ENCODE measurements at regions not wholly inside any gene's neighbourhood (a gene's known extent, or its start where the extent isn't known, plus 50 kb on each side); places are given as distances from the start of the nearest gene placed in this dataset.

DNA sequence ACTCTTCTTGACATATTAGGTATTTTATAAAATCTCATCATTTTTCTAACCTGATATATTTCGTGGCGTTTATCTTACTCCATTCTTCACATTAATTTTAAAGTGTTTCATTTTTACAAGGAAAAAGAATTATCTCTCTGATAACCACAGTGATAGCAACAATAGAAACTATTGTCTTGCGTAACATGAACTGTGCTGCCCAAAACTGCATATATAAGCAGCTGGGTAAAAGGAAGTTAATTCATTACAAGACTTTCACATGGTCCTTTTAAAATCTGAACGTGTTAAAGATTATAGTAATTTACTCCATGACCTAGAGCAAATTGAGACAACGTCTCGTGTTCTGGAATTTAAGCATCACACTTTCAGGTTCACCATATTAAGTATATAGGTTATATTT lies 210.4 kb upstream of the GRIA4 start:
- no peak for DNase-seq
- Histone ChIP-seq H3K9me3 (no peaks in the 10 kb centered on the region), H3K27me3 (ENCODE audit: low read depth) (no peaks in the 10 kb centered on the region), H3K4me3 (no peak overlapping the region), H3K27ac (no peak overlapping the region), H3K36me3 (no peaks in the 10 kb centered on the region), H3K4me1 (no peaks in the 10 kb centered on the region)
- ATAC-seq = no peak
- intact Hi-C loops (cut with DNase I) = no loop called here
- TF ChIP-seq, protein P1, sequence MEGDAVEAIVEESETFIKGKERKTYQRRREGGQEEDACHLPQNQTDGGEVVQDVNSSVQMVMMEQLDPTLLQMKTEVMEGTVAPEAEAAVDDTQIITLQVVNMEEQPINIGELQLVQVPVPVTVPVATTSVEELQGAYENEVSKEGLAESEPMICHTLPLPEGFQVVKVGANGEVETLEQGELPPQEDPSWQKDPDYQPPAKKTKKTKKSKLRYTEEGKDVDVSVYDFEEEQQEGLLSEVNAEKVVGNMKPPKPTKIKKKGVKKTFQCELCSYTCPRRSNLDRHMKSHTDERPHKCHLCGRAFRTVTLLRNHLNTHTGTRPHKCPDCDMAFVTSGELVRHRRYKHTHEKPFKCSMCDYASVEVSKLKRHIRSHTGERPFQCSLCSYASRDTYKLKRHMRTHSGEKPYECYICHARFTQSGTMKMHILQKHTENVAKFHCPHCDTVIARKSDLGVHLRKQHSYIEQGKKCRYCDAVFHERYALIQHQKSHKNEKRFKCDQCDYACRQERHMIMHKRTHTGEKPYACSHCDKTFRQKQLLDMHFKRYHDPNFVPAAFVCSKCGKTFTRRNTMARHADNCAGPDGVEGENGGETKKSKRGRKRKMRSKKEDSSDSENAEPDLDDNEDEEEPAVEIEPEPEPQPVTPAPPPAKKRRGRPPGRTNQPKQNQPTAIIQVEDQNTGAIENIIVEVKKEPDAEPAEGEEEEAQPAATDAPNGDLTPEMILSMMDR (IDR thresholded peaks at IDR 0.05) = no peak

DNA sequence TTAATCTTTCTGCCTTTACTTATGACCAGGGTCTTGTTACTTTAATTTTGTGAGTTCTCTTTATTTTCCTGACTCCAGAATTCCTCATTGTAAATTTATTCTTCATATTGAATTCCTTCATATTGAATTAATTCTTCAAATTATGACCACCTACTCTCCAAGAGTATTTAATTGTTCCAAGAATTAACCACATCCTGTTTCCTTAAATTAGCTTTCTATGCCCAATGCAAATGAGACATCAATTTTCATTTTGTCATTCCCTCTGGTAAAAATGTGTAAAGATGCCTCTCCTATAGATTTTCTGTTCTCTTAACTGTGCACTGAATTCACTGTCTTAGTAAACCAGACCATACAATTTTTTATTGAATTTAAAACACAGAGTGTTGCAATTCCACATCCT lies 211.2 kb upstream of the GRIA4 start:
- DNase-seq (no peak), ATAC-seq (no peak)
- no peaks in the 10 kb centered on the region for H3K36me3 ChIP-seq
- no peak overlapping the region for H3K27ac ChIP-seq
- no peaks in the 10 kb centered on the region for H3K9me3 ChIP-seq
- intact Hi-C loops (cut with DNase I) = no loop called here
- TF ChIP-seq, protein P1 (IDR thresholded peaks at IDR 0.05) = no peak
- no peaks in the 10 kb centered on the region for H3K27me3 ChIP-seq (ENCODE audit: low read depth)
- H3K4me1 ChIP-seq = no peaks in the 10 kb centered on the region
- H3K4me3 ChIP-seq = no peak overlapping the region

DNA sequence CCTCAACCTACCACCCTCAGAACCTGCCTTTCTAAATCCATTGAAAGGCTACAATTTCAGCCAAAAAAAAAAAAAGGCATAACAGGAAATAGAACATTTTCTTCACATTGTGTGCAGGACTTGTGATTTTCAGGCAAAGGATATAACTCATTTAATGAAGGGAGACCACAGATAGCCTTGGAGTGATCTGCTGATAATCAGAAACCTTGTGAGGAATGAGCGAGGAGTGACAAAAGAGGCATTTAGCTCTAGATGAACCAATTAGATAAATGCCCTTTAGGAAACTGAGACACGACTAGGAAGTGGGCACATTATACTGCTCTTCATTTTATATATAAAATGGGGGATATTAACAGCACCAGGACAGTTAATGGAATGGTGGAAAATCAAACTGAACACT lies 216.5 kb upstream of the GRIA4 start:
- H3K4me3 ChIP-seq = no peak overlapping the region
- no peaks in the 10 kb centered on the region for H3K4me1 ChIP-seq
- H3K9me3 ChIP-seq = no peaks in the 10 kb centered on the region
- H3K27ac ChIP-seq = no peak overlapping the region
- H3K36me3 ChIP-seq = no peaks in the 10 kb centered on the region
- TF ChIP-seq, protein P1 (IDR thresholded peaks at IDR 0.05) = no peak
- ATAC-seq = no peak
- intact Hi-C loops (cut with DNase I) = no loop called here
- H3K27me3 ChIP-seq (ENCODE audit: low read depth) = no peaks in the 10 kb centered on the region
- DNase-seq = no peak

- TF ChIP-seq, protein P1 (IDR thresholded peaks at IDR 0.05) = no peak
- DNase-seq (no peak), ATAC-seq (no peak)
- Histone ChIP-seq H3K27ac (no peak overlapping the region), H3K9me3 (no peaks in the 10 kb centered on the region), H3K4me1 (no peaks in the 10 kb centered on the region), H3K4me3 (no peak overlapping the region), H3K36me3 (no peaks in the 10 kb centered on the region), H3K27me3 (ENCODE audit: low read depth) (no peaks in the 10 kb centered on the region)
- intact Hi-C loops (cut with DNase I) = no loop called here
Observed at GRCh38 chr11:105392556-105392955, 217.3 kb upstream of the GRIA4 start.

GRCh38 chr11:105389952-105390351 lies 219.9 kb upstream of the GRIA4 start:
- Histone ChIP-seq H3K4me1 (no peaks in the 10 kb centered on the region), H3K27me3 (ENCODE audit: low read depth) (no peaks in the 10 kb centered on the region), H3K4me3 (no peak overlapping the region), H3K9me3 (no peaks in the 10 kb centered on the region), H3K27ac (no peak overlapping the region), H3K36me3 (no peaks in the 10 kb centered on the region)
- intact Hi-C loops (cut with DNase I) = no loop called here
- TF ChIP-seq, protein P1 (IDR thresholded peaks at IDR 0.05) = no peak
- no peak for DNase-seq
- ATAC-seq = no peak

DNA sequence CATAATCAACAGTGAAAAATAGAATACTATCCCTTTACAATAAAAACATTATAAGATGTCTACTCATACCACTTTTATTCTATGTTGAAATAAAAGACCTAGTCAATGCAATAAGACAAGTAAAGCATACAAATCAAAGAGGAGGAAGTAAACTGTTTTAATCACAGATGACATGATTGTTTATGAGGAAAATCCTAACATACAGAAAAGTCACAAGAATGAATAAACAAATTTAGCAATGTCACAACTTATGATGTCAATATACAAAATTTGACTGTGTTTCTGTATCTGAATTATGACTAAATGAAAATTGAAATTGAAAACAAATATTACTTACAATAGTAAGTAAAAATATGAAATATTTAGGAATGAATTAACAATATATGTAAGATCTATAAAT lies 221.9 kb upstream of the GRIA4 start:
- no peaks in the 10 kb centered on the region for H3K9me3 ChIP-seq
- DNase-seq = no peak
- TF ChIP-seq, protein P1 (IDR thresholded peaks at IDR 0.05) = no peak
- no peaks in the 10 kb centered on the region for H3K27me3 ChIP-seq (ENCODE audit: low read depth)
- intact Hi-C loops (cut with DNase I) = no loop called here
- ATAC-seq = no peak
- H3K4me3 ChIP-seq = no peak overlapping the region
- no peak overlapping the region for H3K27ac ChIP-seq
- no peaks in the 10 kb centered on the region for H3K4me1 ChIP-seq
- no peaks in the 10 kb centered on the region for H3K36me3 ChIP-seq

Measured in lower lobe of right lung (tissue), 2 donors.